ENCODE measurements at regions not wholly inside any gene's neighbourhood (a gene's known extent, or its start where the extent isn't known, plus 50 kb on each side); places are given as distances from the start of the nearest gene placed in this dataset.

- TF ChIP-seq POLR2A (IDR thresholded peaks at IDR 0.05) = no peak
- TF ChIP-seq, protein P1, sequence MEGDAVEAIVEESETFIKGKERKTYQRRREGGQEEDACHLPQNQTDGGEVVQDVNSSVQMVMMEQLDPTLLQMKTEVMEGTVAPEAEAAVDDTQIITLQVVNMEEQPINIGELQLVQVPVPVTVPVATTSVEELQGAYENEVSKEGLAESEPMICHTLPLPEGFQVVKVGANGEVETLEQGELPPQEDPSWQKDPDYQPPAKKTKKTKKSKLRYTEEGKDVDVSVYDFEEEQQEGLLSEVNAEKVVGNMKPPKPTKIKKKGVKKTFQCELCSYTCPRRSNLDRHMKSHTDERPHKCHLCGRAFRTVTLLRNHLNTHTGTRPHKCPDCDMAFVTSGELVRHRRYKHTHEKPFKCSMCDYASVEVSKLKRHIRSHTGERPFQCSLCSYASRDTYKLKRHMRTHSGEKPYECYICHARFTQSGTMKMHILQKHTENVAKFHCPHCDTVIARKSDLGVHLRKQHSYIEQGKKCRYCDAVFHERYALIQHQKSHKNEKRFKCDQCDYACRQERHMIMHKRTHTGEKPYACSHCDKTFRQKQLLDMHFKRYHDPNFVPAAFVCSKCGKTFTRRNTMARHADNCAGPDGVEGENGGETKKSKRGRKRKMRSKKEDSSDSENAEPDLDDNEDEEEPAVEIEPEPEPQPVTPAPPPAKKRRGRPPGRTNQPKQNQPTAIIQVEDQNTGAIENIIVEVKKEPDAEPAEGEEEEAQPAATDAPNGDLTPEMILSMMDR (IDR thresholded peaks at IDR 0.05) = no peak
Observed at GRCh38 chr1:96649301-96649700, 72.3 kb upstream of the PTBP2 start.
